ENCODE measurements at regions not wholly inside any gene's neighbourhood (a gene's known extent, or its start where the extent isn't known, plus 50 kb on each side); places are given as distances from the start of the nearest gene placed in this dataset.

GRCh38 chr17:73715769-73716168 lies 71.5 kb upstream of the SDK2 start:
- no peak for TF ChIP-seq CREB1 (CRISPR knock-in tag; IDR thresholded peaks at IDR 0.05)
- no peak for TF ChIP-seq TEAD4 (CRISPR knock-in tag; IDR thresholded peaks at IDR 0.05)
